GM19035 (cell line): ENCODE measurements at regions not wholly inside any gene's neighbourhood (a gene's known extent, or its start where the extent isn't known, plus 50 kb on each side); places are given as distances from the start of the nearest gene placed in this dataset.

ENCODE experiments used
- ATAC-seq: cut with Tn5 transposase; IDR thresholded peaks from one replicate; pipeline ENCODE4 v1.9.1; 2021; ENCODE audit not compliant: unreplicated experiment

DNA sequence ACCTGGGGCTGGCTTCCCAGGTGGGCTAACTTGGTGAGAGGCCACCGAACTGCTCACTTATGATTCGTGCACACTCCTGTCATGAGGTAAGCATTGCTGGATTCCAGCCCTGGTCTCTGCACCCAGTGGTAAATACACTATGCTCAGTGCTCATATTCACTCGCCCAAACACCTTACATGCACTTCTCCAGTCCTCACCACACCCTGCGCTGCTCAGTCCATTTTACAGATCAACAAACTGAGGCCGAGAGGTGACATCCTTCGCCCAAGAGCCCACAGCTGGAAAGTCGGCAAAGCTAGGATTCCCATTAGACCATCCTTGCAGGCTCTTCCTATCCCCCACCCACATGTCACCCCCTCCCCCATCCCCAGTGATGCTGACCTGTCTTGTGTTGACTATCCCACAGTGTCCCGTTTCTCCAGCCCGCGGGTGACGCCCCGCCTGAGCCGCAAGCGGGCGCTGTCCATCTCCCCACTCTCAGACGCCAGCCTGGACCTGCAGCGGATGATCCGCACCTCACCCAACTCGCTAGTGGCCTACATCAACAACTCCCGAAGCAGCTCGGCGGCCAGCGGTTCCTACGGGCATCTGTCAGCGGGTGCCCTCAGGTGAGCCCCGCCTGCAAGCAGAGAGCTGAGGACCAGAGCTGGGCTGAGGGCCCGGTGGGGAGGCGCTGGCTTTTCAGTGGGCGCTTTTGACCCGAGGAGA lies 232.8 kb downstream of the GLI2 start:
- no peak for ATAC-seq

DNA sequence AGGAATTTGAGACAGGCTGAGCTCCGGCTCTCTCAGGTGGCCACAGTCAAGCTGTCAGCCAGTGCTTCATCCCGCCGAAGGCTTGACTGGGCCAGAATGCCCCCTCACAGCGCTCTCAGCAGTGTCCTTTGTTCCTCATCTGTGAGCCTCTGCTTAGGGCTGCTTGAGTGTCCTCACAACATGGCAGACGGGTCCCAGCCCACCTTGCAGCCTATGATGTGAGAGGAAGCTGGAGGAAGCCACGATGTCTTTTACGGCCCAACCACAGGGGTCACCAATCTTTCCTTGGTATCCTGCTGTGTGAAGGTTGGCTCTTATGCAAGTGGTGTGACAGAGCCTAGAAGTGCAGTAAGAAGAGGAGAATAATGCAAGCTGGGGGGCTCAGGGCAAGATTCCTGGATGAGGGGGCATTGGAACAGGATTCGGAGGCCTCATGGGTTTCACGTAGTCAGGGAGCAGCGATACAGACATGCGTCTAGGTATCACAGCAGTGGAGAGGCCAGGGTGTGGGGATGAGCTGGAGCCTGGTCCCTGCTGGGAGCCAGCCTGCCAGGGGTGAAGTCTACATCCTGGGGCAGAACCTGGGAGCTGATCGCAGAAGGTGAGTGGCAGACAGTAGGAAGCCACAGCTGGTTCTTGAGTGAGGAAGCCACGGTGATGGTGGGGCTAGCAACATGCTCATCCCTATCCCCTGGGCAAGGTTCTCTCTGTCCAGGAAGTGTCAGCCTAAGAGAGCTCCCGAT lies 234.1 kb downstream of the GLI2 start:
- no peak for ATAC-seq

DNA sequence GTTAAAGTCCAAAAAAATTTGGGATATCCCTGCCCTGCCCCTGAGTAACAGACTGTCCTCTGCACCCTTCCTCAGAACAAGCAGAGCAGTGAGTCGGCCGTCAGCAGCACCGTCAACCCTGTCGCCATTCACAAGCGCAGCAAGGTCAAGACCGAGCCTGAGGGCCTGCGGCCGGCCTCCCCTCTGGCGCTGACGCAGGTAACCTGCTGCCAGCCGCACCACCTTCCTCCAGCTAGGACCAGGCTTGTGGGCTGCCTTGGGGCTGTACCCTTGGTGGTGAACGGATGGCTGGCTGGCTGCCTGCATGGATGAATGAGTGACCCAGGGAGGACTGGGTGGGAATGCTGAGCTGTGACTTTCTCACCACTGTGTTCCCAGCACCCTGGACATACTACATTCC lies 236.2 kb downstream of the GLI2 start:
- no peak for ATAC-seq

DNA sequence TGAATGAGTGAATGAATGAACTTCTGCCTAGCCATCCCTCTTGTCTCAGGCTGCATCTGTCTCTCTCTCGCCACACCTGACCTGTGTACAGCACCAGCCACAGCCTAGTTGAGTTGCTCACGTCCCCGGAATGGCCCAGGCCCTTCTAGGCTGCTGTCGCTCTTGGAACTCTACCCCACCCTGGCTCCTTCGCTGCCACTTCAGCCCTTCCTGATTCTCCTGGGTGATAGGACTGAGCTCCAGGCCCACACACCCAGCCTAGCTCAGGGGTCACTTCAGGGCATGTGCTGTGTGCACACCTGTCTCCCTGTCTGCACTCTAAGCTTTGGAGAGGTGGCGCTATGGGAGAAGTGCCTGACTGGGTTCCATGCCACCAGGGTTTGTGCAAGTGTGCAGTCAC lies 236.6 kb downstream of the GLI2 start:
- no peak for ATAC-seq

DNA sequence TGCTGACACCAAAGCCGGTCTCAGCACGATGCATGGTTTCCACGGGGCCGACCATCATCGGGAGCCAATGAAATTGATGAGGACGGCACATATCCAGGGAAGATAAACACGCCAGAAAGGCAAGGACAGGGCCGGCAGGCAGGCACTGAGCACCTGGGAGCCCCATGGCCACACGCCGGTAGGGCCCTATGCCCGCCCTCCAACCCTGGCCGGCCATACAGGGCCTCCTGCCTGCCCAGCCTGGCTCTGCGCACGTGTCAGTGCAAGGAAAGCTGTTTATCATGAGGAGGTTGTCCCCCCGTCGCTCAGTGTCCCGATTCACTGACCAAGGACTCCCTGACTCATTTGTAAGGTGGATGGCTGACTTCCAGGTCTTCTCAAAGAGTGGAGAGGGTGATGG lies 237.5 kb downstream of the GLI2 start:
- ATAC-seq: no peak

DNA sequence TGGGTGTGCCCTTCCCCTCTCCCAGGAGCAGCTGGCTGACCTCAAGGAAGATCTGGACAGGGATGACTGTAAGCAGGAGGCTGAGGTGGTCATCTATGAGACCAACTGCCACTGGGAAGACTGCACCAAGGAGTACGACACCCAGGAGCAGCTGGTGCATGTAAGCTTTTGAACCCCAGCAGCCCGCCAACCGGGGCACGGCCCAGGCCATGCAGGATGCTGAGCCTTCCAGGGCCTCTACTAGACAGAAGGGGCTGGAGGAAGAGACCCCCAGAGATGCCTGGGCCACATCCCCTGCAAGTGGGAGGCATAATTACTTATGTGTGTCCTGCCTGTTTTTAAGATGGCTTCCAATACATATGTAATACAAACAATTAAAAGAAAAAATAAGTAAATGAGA lies 239.3 kb downstream of the GLI2 start:
- no peak for ATAC-seq

DNA sequence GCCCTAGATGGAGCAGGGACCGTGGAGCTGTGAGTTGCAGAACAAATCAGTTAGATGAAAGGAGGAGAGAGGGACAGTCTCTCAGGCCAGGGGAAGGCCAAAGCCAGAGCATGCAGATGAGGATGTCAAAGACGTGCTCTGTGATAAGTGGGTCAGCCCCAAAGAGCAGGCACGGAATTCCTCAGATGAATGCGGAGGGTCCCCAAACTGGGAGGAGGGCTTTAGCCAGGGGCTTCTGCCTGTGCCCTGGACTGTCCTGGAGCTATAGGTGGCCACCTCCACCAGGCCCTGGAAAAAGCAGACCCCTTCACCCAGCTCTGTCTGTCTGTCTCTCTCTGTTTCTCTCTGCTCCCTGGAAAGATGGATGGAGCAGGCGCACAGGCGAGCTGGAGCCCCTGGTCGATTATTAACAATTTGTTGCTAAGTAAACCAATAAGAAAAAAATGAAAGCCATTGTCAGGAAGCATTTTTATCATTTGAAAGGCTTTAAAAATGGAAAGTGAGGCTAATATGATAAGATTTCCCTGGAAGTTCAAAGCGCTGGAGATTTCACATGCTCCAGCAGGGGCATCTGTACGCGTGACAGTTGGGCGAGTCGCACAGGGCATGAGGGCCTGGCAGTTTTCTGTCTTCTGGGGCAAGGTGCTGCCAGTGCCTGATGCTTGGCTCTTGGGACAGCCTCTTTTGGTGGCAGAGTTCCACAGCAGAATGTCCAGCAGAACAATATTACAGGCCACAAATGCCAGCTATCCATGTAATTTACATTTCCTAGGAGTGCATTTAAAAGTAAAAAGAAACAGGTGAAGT lies 241.0 kb downstream of the GLI2 start:
- no peak for ATAC-seq

DNA sequence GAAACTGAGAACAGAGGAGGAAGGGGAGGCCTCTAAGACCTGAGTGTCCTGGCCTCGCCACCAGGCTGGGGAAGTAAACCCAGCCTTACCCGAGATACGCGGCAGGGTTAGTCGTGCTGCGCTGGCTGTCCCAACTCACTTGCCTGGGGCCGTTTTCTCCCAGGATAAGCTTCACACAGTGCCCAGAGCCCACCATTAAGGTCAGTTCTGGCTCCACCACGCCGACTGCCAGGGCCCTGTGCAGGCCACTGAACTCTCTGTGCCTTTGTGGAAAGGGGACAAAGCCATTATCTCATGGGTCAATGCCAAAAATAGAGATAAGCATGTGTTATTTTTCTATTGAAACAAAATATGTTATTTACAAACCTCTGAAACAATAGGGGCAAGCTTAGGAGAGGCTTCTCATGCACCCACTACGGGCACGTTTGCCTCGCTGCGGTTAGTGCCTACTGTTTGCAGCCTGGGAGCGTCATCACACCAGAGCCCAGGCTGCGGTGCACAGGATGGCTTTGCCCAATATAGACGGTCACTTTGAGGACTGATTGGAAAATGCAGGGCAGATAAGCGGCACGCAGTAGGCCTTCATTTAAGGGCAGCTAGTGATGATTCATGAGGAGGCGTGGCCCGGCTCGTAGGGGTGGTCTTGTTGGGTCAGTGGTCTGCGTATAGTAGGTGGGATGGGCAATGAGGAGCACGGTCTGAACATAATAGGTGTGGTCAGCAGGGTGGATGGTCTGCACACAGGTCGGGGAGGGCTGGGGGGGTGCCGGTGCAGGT lies 242.1 kb downstream of the GLI2 start:
- no peak for ATAC-seq

DNA sequence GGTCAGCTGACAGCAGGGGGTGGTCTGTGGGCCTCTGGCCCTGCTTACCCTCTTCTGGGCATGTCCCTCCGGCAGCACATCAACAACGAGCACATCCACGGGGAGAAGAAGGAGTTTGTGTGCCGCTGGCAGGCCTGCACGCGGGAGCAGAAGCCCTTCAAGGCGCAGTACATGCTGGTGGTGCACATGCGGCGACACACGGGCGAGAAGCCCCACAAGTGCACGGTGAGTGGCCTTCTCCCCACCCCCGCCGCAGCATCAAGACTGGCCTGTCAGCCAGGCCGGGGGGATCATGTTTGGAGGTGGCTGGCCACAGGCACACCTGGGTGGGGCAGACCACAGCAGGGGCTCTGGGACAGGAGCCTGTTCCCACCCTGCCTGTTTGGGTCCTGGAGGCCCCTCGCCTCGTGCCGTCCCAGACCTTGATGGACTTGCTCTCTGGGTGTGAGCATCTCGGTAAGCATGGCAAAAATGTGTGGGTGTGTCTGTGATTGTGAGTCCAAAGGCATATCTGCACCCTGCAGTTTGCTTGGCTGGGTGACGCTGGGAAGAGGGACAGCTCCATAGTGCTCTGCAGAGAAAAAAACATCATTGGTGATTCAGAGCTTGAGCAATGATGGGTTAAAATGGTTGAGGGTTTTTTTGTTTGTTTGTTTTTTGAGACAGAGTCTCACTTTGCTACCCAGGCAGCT lies 242.8 kb downstream of the GLI2 start:
- no peak for ATAC-seq

DNA sequence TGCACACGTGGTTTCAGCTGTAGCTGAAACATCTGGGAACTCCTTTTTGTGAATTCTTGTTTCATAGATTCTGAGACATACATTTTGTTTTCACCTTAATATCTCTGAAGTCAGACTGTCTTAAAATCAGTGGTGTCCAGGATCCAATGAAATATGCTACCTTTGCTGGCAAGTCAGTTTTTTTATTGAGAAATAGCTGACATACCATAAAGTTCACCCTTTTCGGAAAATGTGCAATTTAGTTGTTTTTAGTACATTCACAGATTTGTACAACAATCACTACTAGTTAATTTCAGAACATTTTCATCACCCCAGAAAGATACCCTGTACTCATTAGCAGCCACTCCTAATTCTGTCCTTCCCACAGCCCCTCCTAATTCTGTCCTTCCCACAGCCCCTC lies 243.7 kb downstream of the GLI2 start:
- no peak for ATAC-seq

DNA sequence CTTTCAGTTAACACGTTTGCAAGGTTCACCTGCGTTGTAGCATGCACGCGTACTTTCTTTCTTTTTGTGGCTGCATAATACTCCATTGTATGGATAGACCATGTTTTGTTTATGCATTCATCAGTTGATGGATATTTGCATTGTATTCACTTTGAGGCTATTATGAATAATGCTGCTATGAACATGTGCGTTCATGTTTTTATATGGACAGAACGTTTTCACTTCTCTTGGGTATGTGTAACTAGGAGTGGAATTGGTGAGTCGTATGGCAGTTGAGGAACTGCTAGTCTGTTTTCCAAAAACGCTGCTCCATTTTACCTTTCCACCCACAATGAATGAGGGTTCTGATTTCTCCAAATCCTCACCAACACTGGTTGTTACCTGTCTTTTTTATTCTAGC lies 244.3 kb downstream of the GLI2 start:
- ATAC-seq: no peak

DNA sequence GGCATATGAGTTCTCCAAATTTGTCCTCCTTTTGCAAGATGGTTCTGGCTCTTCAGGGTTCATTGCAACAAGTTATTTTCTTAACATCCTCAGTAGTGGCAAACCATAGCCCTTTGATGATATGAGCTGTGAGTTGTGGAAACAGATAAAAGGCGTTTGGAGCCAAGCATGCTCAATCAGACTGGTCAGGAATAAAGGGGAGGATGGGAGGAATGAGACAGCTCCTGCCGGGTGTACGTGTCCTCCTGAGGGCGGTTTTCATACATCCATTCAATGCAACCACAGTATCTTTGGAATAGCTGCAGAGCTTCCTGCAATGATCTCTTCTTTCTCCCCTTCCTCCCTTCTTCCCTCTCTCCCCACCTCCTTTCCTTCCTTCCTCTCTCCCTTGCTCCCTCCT lies 245.8 kb downstream of the GLI2 start:
- no peak for ATAC-seq

DNA sequence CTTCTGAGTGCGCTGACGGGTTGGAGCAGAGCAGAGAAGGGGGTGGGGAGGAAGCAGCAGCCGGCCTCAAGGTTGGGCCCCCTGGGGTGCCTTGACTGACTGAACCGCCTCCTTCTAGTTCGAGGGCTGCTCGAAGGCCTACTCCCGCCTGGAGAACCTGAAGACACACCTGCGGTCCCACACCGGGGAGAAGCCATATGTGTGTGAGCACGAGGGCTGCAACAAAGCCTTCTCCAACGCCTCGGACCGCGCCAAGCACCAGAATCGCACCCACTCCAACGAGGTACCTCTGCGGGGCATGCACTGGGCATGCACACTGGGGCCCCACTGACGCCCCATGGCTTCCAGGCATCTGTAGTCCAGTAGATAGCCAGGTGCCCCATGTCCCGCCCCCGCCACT lies 246.9 kb downstream of the GLI2 start:
- no peak for ATAC-seq

DNA sequence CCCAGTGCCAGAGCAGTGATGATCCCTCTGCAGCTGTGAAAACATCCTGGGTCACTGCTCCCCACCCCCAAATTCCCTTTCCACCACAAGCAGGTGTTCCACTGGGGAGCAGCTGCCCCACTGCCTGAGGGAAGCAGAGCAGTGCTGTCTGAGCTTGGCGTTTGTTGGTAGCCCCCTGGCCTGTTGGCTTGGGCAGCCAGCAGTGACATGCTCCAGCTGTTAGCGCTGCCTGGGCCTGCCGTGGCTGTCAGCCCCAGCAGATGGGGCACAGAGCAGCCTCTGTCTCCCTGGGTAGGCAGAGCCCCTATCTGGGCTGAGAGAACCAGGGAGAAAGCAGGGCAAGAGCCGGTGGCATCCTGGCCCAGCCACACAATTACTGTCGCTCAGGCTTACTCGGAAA lies 247.7 kb downstream of the GLI2 start:
- no peak for ATAC-seq

DNA sequence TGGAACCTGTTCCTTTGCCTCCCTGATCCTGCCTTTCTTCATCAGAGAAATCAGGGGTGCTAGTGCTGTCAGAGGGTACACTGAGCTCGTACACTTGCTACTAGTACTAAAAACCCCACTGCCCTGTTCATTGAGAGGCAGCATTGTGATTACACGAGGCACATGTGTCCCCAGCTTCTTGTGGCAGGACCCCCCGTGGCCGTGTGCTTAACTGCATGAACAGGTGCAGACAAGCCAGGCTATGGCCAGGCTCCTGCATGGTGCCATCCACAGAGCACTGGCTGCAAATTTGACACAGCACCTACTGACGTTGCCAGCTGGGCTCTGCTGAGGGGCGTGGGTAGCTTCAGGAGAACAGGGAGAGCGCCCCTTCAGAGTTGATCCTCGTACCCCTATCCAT lies 248.4 kb downstream of the GLI2 start:
- ATAC-seq: no peak

DNA sequence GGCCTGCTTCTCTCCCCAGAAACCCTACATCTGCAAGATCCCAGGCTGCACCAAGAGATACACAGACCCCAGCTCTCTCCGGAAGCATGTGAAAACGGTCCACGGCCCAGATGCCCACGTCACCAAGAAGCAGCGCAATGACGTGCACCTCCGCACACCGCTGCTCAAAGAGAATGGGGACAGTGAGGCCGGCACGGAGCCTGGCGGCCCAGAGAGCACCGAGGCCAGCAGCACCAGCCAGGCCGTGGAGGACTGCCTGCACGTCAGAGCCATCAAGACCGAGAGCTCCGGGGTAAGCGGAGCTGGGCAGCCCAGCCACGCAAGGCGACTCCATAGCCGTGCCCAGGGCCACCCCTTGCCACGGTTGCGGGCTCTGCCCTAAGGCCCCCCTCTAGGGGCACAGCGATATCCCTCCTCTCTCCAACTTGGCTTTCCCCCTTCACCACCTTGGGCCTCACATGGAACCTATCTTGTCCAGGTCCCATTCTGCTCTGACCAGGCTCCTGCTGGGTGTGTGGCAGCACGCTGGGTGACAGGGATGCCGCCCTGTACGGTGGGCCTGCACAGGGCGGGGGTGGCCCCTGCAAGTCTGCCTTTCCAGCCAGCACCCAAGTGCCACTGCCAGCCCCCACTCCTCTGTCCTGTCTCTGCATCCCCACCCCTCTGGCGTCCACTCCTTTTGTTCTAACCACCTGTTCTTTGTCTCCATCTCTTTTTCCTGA lies 248.9 kb downstream of the GLI2 start:
- no peak for ATAC-seq

DNA sequence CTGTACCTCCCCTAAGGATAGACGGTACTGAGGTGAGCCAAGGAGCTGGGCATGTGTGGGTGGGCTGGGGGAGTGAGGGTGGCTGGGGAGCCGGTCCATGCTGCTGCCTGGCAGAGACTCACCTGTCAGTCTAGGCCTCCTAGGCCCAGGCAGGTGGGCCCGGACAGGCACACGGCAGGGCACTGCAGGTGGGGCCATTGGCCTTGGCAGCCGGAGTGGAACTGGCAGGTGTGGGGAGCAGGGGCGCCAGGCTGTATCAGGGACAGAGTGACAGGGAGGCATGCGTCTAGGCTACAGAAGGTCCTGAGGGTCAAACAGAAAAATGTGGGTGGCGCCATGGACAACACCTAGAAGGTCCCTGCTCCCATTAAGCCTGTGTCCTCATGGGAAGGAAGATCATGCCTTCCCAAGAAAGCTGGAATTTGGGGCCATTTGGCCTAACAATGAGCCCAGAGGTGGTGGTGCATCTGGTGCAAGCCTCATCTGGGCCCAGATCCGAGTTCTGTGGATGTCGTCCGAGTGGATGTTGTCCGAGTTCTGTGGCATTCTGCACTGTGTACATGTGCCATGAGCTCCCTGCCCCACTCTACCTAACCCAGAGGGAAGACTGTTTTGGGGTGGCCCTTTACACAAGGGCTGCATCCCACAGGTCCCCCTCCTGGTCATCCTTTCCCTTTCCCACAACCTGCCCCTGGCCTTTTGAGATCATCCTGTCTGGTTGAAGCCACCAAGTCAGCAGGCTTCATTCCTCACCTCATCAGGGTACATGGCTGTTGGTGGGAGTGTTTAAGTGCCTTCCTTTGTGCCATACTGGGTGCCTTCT lies 249.7 kb downstream of the GLI2 start:
- no peak for ATAC-seq

DNA sequence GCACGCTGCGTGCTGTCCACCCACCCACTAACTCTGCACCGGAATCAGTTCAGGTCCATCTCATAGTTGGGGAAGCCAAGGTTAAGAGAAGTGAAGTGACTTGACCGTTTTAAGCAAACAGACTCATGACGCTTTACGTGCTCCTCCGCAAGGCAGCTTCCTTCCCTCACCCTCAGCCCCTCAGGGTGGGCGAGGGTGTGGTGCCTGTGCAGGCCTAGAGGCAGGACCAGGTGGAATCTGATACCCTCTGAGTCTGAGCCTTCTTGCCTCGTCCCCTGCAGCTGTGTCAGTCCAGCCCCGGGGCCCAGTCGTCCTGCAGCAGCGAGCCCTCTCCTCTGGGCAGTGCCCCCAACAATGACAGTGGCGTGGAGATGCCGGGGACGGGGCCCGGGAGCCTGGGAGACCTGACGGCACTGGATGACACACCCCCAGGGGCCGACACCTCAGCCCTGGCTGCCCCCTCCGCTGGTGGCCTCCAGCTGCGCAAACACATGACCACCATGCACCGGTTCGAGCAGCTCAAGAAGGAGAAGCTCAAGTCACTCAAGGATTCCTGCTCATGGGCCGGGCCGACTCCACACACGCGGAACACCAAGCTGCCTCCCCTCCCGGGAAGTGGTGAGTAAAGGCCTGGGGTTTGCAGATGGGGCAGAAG lies 250.5 kb downstream of the GLI2 start:
- ATAC-seq: no peak
